ENCODE measurements at regions not wholly inside any gene's neighbourhood (a gene's known extent, or its start where the extent isn't known, plus 50 kb on each side); places are given as distances from the start of the nearest gene placed in this dataset.

DNA sequence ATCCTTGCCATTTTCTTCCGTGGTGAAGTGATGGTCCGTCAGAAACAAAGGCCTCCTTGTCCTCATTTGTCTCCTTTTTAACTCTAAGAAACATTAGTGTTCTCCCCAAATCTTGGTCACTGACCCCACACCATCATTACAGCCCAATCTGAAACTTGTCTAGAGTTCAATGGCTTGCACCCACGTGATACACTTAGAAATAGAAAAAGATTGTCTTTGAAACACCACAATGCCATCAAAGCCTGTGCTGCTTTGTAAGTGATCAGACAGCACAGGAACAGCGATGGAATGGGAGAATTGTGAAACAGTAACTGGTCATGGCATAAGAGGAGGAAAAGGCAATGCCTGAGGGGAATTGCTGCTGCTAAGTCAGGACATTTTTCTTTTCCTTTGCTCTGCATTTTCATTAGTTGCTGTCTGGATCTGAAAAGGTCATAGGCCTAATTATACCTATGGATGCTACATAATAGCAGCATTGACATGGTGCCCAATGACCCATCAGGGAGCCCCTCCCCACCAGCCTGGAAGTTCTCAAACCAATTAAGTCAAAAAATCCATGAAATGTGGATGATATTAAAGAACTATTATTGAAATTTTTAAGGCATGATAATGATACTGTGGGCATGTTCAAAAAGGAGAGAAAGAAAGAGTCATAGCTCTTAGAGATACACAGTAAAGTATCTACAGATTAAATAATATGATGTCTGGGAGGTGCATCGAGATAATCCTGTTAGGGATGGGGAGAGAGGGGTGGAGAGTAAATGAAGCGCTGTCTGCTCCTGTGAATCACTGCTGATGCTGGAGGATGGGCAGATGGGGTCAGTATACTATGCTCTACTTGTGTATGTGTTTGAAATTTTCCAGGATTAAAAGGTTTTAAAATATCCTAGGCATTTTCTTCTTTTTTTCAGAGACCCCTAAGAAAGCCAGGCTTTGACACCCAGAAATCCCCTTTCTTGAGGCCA lies 83.6 kb downstream of the ENC1 start:
- DNase-seq (ENCODE audit: low read depth): peak; percentile 56
- TF ChIP-seq, protein P1, sequence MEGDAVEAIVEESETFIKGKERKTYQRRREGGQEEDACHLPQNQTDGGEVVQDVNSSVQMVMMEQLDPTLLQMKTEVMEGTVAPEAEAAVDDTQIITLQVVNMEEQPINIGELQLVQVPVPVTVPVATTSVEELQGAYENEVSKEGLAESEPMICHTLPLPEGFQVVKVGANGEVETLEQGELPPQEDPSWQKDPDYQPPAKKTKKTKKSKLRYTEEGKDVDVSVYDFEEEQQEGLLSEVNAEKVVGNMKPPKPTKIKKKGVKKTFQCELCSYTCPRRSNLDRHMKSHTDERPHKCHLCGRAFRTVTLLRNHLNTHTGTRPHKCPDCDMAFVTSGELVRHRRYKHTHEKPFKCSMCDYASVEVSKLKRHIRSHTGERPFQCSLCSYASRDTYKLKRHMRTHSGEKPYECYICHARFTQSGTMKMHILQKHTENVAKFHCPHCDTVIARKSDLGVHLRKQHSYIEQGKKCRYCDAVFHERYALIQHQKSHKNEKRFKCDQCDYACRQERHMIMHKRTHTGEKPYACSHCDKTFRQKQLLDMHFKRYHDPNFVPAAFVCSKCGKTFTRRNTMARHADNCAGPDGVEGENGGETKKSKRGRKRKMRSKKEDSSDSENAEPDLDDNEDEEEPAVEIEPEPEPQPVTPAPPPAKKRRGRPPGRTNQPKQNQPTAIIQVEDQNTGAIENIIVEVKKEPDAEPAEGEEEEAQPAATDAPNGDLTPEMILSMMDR (IDR thresholded peaks at IDR 0.05; ENCODE audit: low read length, missing control alignments): no peak
- no peak overlapping the region for H3K4me3 ChIP-seq (replicated peaks; ENCODE audit: low read depth, low read length)

DNA sequence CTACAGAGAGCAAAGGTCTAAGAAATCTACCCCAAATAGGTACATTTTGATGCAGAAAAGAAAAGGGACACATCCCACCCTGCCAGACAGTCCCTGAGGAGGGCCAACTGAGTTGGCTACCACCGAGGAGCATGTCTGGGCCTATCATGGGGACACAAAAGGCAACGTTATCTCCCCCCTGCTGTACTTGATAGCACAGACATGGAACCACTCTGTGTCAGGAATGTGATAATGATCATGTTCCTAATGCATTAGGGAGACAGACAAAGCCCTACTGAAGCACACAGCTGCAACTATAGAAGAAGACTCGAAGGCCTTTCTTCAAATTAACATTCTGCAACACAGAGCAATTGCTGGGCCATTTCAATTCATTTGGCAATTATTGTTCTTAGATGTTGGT lies 84.5 kb downstream of the ENC1 start:
- no peak overlapping the region for H3K4me3 ChIP-seq (replicated peaks; ENCODE audit: low read depth, low read length)
- TF ChIP-seq, protein P1 (IDR thresholded peaks at IDR 0.05; ENCODE audit: low read length, missing control alignments): no peak
- no peak for DNase-seq (ENCODE audit: low read depth)

DNA sequence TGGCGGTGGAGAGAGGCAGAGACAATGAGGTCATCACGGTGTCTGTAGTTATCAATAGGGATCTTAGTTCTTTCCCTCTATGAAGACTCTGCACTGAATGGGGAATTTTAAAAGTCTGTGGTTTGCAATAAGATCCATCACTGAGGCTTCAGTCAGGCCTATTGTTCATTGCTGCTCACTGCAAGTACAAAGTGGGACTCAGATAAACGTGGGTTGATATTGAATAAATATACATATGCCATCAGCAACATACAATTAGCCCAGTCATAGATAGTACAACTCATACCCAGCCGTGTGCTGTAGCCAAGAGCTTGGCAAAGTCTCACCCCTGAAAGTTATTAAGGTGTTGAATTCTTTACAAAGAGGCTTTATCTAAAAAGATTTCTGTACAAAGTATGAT lies 88.4 kb downstream of the ENC1 start:
- no peak for DNase-seq (ENCODE audit: low read depth)
- TF ChIP-seq, protein P1 (IDR thresholded peaks at IDR 0.05; ENCODE audit: low read length, missing control alignments): no peak

DNA sequence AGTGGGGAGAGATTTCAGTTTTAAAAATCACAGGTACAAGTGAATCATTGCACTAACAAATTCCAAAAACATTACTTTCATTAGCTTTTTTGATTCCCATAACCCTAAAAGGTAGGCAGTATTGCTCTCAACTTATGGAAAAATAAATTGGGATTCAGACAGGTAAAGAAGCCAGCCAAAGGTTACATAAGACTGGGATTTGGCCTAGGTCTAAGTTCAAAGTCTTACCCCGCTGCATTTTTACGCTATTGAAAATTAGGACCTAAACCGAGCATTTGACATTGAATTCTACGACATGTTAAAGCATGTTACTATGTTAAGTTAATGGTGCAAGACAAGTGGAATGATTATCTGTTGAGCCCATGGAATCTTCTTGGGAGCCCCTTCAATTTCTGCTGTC lies 89.6 kb downstream of the ENC1 start:
- TF ChIP-seq, protein P1 (IDR thresholded peaks at IDR 0.05; ENCODE audit: low read length, missing control alignments): no peak
- no peak for DNase-seq (ENCODE audit: low read depth)
- no peak overlapping the region for H3K4me3 ChIP-seq (replicated peaks; ENCODE audit: low read depth, low read length)

More for the DNA sequence above, 88.4 kb downstream of the ENC1 start:
- H3K4me3 ChIP-seq (replicated peaks; ENCODE audit: low read depth, low read length): no peak overlapping the region

DNA sequence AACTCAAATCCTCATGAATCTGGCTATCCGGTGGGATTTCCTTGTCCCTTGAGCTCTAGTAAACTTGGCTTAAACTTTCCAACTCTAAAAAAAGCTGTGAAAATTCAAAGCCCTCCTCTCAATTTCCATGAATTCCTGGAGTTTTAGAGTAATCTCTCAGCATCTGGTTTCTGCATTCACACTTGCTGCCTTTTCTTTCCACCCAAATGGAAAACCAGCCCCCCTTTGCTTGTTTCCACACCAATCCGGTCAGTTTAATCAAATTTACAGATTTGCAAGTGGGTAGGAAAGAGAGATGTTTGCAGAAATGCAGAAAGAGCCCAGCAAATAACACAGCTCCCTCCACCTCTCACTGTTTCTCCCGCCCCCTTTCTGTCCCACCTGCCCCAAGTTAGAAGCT lies 91.1 kb downstream of the ENC1 start:
- H3K4me3 ChIP-seq (replicated peaks; ENCODE audit: low read depth, low read length): no peak overlapping the region
- TF ChIP-seq, protein P1 (IDR thresholded peaks at IDR 0.05; ENCODE audit: low read length, missing control alignments): no peak

DNA sequence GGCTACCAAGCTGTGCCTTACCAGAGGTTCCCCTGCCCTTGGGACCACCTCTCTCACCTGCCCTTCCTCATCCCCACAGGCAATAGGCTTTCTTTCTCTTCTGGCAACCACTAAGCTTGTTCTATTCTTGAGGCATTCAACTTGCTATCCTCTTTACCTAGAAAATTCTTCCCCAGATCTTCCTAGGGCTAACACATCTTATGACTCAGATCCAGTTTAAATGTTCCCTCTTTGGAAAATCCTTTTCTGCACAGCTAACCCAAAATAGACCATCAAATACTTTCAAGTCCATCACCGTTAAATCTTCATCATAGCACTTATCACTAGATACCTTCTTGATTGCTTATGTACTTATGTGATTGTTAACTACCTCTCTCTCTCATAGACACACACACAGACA lies 93.7 kb downstream of the ENC1 start:
- no peak overlapping the region for H3K4me3 ChIP-seq (replicated peaks; ENCODE audit: low read depth, low read length)
- TF ChIP-seq, protein P1 (IDR thresholded peaks at IDR 0.05; ENCODE audit: low read length, missing control alignments): no peak

More for the DNA sequence above, 91.1 kb downstream of the ENC1 start:
- no peak for DNase-seq (ENCODE audit: low read depth)

More for the DNA sequence above, 93.7 kb downstream of the ENC1 start:
- no peak for DNase-seq (ENCODE audit: low read depth)
